Left forelimb (tissue), 1 donor: ENCODE measurements at regions not wholly inside any gene's neighbourhood (a gene's known extent, or its start where the extent isn't known, plus 50 kb on each side); places are given as distances from the start of the nearest gene placed in this dataset.
"Not testable (repeated sequence)": the region's sequence is repeated elsewhere in the genome, so short reads cannot be mapped to it uniquely, and the experiment has no call there.

Experiments
- DNase-seq: peaks from one replicate; pipeline ENCODE4 v3.0.0-alpha.2; 2018; ENCODE audit warnings: low spot score

DNA sequence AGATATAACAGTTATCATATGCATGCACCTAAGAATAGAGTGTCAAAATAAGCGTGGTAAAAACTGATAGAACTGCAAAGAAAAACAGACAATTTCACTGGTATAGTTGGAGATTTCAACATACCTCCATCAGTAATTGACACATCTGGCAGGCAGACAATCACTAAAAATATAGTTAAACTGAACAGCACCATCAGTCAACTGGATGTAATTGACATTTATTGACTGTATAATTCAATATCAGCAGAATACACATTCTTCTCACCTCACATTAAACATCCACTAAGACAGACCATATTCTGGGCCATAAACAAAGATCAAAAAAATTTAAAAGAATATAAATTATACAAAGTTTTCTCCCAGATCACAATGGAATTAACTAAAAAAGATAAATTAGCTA is 378.5 kb upstream of the RGPD4 start:
- DNase-seq = no peak

DNA sequence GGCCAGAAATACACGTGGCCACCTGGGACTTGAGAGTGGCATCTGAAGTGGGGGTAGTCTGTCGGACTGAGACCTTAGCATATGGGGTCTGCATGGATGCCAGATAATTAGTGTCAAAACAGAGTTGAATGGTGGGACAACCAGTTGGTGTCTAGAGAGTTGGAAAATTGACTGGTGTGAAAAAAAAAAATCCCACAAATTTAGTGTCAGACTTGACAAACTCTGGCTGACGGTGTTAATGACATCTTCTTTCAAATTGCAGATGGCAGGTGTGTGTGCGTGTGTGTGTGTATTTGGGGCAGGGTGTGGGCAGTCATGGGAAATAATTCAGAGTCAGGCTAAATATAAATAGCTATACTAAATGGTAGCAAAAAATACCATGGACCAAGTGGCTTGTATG is 365.4 kb upstream of the RGPD4 start:
- no peak for DNase-seq

DNA sequence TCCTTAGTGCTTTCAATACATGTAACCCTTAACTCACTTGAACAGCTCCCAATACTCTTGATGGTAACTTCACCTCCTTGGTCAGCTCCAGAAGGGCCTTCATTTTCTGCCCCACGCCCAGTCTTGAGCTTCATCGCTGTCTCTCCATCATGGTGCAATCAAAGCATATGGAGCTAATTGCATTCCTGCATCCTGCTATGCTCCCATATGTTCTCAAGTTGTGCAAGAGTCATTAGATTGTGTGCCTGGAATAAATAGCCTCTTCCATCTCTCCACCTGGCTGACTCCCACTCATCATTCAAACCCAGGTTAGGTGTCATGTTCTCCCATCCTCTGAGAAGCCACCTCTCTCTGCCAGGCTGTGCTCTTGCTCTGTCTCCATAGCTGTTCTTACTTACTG is 364.5 kb upstream of the RGPD4 start:
- no peak for DNase-seq

GRCh38 chr2:107466241-107466640 is 360.5 kb upstream of the RGPD4 start:
- DNase-seq = no peak

DNA sequence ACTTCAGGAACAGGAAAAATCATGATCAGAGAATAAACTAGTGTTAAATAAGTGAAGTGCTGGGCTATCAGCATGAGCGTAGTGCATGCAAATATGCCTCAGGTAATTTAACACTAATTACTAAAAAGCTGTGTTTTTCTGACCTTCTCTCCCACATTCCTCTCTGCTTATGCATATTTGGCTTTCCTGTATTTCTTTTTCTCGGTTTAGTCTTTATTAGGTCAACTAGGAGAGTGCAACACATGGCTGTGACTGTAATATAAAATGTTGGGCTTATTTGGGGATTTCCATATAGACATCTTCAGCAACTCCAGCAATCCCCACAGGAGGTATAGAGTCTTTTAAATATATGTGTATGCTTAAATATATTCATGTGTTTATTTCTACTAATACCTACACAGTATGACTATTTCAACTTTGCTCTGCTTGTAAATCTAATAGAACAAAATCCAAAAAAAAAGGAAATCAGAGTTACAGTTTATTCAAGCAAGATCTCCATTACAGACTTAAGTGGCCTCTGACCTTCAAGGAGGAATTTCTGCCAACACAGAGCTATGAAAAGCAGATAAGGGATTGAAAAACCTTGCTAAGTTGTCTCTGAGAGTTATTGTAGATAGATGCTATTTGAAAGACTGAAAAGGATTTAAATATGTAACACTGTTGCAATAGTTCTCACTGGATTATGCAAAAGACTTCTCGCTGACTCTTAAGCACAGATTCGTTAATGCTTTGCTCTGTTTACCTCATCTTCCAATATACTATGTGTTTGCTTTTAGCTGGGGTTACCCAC is 359.5 kb upstream of the RGPD4 start:
- DNase-seq = no peak

DNA sequence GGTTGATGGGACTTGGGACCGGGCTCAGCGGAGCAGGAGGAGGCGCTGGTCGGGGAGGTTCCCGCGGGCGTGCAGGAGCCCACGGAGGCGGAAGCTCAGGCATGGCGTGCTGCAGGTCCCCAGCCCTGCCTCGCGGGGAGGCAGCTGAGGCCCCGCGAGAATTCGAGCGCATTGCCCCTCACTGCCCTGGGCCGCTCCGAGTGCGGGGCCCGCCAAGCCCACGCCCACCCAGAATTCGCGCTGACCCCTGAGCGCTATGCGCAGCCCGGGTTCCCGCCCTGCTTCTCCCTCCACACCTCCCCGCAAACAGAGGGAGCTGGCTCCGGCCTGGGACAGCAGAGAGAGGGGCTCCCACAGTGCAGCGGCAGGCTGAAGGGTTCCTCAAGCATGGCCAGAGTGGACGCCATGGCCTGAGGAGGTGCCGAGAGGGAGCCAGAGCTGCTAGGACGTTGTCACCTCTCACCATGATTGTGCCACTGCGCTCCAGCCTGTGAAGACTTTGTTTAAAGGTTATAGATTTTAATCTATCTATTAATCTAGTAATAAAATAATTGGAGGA is 357.2 kb upstream of the RGPD4 start:
- no peak for DNase-seq

GRCh38 chr2:107473150-107473549 is 353.5 kb upstream of the RGPD4 start:
- DNase-seq = no peak

GRCh38 chr2:107475859-107476258 is 350.8 kb upstream of the RGPD4 start:
- DNase-seq = no peak

GRCh38 chr2:107502539-107502938 is 324.2 kb upstream of the RGPD4 start:
- DNase-seq = no peak

- no peak for DNase-seq
These were observed 314.5 kb upstream of the RGPD4 start for GRCh38 chr2:107511970-107512789.

- DNase-seq = no peak
These were observed 301.3 kb upstream of the RGPD4 start for GRCh38 chr2:107525406-107525805.

- no peak for DNase-seq
These were observed 297.5 kb upstream of the RGPD4 start for GRCh38 chr2:107529146-107529545.

DNA sequence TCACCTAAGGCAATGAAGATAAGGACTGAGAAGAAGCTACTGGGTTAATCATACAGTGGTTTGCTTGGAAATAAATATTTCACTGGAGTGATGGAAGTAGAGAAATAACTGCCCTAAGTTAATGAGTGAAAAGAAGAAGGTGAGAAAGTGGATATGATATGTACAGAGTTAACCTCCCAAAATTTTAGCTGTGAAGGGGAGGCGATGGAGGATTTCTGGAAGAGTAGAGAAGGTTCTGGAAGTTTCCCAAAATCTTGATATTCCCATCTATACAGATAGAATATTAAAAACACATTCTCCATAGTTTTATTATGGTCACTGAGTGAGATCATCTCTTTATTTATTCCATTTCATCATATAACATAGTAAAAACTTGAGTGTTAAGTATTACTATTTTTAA is 296.6 kb upstream of the RGPD4 start:
- no peak for DNase-seq

DNA sequence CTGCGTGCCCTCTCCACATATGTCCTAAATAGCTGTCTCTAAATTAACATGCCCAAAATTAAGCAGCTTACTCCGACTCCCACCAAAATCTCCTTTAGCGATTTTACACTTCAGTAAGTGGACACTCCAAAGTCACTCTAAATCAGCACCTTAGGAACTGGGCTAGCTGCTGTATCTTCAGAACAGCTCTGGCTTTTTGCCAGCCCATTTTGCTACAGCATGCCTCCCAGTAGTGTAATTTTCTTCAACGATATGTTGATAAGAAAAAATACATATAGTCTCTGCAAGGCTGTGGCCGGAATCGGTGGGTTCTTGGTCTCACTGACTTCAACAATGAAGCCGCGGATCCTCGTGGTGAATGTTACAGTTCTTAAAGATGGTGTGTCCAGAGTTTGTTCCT is 291.8 kb upstream of the RGPD4 start:
- no peak for DNase-seq

DNA sequence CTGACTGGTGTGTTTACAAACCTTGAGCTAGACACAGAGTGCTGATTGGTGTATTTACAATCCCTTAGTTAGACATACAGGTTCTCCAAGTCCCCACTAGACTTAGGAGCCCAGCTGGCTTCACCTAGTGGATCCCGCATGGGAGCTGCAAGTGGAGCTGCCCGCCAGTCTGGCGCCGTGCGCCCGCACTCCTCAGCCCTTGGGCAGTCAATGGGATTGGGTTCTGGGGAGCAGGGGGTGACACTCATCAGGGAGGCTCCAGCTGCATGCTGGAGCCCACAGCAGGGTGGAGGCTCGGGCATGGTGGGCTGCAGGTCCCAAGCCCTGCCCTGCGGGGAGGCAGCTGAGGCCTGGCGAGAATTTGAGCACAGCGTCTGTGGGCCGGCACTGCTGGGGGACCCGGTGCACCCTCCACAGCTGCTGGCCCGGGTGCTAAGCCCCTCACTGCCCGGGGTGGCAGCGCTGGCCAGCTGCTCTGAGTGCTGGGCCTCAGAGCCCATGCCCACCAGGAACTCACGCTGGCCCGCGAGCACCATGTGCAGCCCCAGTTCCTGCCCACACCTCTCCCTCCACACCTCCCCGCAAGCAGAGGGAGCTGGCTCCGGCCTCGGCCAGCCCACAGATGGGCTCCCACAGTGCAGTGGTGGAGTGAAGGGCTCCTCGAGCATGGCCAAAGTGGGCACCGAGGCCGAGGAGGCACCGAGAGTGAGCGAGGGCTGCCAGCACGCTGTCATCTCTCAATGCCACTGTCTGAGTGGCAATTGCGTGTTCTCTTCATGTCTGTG is 290.6 kb upstream of the RGPD4 start:
- DNase-seq = not testable (repeated sequence)

DNA sequence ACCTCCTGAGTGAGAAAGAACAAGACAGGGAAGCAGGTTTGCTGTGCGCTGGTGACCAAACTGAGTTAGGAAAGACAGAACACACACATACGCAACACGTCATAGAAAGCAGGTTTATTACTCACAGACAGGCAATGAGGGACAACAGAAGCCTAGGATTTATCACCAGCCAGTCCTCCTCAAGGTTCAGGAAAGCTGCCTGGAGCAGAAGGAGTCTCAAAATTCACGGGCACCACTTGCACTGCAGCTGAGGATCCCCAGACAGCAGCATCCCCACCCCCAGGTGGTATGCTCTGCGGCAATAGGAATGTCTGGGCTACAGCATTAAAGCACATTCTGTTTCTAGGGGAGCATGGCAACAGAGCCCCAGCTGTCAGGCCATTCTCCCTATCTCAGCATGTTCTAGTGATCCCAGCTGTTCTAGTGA is 284.4 kb upstream of the RGPD4 start:
- DNase-seq = no peak

DNA sequence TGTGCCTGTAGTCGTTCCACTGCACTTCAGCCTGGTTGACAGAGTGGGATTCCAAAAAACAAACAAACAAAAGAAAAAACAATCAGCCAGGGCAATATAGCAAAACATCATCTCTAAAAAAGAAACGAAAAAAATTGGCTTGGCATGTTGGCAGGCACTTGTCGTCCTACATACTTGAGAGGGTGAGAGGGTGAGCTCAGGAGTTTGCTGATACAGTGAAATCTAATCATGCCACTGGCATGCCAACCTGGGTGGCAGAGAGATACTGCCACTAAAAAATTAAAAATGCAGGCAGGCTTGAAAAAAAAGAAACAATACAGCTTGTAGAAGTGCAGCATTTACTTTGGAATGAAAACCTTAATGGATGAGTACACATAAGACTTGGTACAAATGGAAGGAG is 282.9 kb upstream of the RGPD4 start:
- DNase-seq = no peak

- no peak for DNase-seq
These were observed 281.6 kb upstream of the RGPD4 start for GRCh38 chr2:107545066-107545465.

GRCh38 chr2:107545851-107546250 is 280.8 kb upstream of the RGPD4 start:
- DNase-seq = no peak

GRCh38 chr2:107548216-107548615 is 278.5 kb upstream of the RGPD4 start:
- no peak for DNase-seq

- no peak for DNase-seq
These were observed 273.6 kb upstream of the RGPD4 start for GRCh38 chr2:107553046-107553445.

- no peak for DNase-seq
These were observed 273.2 kb upstream of the RGPD4 start for GRCh38 chr2:107553539-107553938.
